Fibroblast of skin of left quadriceps (primary cell): ENCODE measurements at regions not wholly inside any gene's neighbourhood (a gene's known extent, or its start where the extent isn't known, plus 50 kb on each side); places are given as distances from the start of the nearest gene placed in this dataset.

Experiments
- DNase-seq, 2 experiments: peaks; one replicate each; pipeline ENCODE4 v3.0.0-alpha.2; 2013; ENCODE audit warnings: low read depth in 2 of 2

DNA sequence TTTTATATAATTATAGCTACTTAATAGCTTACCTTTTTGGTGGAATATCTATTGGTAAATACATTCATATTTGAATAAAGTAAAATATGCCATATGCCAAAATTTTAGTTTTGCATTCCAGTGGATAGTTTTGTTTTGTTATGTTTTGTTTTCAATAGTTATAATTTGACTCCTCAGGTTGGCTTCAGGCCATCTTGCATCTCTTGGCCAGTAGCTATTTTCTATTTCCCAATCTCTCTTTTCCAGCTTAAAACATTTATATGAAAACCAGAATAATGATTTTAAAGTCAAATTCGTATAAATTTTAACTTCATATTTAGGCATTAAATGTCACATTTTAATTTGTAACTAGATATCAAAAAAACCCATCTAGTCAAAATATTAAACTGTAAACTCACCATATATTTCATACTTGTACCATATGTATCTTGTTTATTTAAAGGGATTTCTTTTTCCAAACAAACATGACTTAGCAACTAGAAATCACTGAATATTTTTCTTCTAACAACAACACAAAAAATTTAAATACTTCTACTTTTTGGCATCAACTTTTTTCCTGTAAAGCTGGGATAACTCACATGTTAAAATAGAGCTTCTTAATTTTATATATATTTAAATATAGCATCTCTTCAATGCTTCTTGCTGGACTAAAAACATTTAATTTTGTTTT, 1209.6 kb downstream of the PCDH7 start:
- DNase-seq: no peak

DNA sequence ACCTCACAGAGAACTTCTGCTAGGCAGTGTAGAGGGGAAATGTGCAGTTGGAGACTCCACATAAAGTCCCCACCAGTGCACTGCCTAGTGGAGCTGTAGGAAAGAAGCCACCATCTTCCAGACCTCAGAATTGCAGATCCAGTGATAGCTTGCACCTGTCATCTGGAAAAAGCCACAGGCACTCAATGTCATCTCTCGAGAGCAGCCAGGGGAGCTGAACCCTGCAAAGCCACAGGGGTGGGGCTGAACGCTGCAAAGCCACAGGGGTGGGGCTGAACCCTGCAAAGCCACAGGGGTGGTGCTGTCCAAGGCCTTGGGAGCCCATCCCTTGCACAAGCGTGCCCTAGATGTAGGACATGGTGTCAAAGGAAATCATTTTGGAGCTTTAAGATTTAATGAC, 1226.3 kb downstream of the PCDH7 start:
- DNase-seq: no peak

DNA sequence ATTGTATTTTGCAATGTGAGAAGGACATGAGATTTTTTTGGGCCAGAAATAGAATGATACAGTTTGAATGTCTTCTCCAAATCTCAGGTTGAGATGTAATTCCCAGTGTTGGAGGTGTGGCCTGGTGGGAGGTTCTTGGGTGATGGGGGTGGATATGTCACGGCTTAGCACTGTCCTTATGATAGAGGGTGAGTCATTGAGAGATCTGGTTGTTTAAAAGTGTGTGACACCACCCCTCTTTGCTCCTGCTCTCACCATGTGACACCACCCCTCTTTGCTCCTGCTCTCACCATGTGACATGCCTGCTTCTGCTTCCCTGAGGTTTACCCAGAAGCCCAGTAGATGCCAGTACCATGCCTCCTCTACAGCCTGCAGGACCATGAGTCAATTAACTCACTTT, 1226.9 kb downstream of the PCDH7 start:
- DNase-seq: no peak

DNA sequence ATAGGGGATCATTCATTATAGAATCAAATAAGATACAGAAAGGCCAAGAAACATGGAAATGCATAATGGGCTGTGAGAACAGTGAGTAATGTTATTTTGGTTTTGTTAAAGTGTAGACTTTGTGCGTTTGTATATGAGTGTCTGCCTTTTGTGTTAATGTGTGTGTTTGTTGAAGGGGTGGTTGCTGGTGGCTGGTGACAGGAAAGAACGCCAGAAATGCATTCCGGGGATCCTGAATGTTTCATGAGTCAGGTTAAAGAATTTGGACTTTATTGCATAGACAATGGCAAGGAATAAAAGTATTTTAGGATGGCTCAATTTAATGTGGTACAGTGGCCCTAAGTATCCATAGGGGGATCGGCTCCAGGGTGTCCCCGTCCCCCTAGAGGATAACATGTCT, 1228.9 kb downstream of the PCDH7 start:
- DNase-seq: no peak

DNA sequence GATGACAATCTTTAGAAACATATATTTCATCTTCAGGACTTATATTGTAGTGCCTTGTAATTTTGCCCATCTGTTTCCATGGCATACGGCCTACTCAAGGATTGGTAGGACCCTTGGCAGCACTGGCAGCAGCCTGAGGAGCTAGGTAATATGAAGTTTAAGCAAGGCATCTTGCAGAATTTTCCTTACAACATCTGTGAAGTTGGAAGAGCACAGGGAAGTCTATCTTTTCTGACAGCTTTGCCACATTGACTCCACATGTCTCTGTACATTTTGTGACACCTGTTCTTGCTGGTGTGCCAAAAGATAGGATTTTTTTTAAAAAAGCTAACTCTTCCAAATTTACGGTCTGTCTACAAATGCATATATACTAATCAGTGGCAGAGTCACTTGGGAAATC, 1235.2 kb downstream of the PCDH7 start:
- no peak for DNase-seq

DNA sequence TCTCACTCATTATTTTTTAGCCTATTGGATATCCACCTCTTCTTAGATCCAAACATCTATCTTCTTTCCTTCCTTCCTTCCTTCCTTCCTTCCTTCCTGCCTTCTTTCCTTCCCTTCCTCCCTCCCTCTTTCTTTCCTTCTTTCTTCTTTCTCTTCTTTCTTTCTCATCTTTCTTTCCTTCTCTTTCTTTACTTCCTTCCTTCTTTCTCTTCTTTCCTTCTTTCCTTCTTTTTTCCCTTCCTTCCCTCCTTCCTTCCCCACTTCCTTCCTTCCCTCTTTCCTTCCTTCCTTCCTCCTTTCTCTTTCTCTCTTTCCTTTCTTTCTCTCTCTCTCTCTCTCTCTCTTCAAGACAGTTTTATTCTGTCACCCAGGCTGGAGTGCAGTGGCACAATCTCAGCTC, 1239.8 kb downstream of the PCDH7 start:
- no peak for DNase-seq

DNA sequence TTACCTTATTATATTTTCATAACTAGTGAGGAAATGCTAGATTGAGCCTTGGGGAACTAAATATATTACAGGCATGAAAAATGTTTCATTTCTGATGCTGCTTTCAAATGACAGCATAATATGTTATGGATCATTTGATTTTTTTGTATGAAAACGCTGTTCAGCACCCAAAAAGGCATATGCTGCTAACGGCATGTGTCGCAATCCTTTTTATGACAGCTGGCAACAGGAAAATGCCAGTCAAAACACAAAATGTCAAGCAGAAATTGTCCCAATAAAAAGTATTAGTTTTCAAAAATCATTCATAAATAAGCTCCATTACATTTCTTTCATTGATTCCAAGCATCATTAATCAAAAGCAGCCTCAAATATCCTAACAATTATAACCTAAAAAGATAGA, 1244.5 kb downstream of the PCDH7 start:
- DNase-seq: no peak

DNA sequence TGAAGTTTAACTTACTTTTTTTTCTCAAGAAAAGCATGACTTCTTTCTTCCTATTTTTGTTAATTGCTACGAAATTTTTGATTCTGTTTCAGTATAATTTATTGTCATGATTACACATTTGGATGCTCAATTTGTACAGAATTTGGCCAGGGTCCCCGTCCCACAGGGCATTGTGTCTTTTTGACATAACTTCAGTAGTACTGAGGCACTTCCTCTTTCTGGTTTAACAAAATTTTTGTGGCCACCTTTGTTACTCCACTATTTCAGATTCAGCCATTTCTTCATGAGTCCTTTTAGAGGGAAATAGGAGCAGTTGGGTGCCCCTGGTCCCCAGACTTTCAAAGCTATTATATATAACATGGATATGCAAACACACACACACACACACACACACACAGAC, 1248.7 kb downstream of the PCDH7 start:
- no peak for DNase-seq

DNA sequence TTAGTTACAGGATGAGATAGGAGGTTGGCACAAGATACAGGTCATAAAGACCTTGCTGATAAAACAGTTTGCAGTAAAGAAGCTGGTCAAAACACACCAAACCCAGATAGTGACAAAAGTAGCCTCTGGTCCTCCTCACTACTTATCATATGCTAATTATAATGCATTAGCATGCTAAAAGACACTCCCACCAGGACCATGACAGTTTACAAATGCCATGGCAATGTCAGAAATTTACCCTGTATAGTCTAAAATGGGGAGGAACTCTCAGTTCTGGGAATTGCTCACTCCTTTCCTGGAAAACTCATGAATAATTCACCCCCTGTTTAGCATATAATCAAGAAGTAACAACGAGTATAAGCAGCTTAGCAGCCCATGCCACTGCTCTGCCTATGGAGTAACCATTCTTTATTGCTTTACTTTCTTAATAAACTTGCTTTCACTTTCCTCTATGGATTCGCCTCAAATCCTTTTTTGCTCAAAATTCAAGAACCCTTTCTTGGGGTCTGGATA, 1254.4 kb downstream of the PCDH7 start:
- no peak for DNase-seq

DNA sequence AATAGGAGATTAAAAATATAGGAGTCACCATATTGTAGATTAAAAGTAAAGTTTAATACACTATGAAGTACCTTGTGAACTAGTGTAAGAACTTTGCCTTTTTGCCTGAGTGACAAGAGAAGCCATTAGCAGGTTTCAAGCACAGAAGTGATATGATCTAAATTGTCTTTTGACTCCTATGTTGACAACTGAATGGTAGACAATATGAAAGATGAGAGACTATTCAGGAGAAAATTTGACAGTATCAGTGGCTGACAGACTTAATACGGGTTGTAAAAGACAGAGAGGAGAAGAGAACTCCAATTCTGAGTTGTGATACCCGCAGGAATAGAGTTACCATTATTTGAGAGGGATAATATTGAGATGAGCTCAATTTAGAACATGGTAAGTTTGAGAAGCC, 1259.8 kb downstream of the PCDH7 start:
- no peak for DNase-seq

DNA sequence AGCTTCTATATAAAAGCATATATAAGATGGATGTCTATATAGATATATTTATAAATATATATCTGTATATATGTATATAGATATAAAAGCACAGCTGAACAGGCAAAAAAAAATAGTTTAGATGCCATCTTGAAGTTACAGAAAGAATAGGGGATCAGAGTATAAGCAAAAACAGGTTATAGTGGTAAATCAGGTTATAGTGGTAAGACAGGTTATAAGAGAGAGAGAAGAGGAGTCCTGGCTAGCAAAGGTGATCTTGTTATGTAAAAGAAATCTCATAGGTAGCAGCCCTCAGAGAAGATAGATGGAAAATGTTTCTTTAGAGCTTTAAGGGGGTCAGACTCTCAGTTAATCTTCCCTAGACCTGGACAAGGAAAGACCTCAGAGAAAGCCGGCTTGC, 1263.1 kb downstream of the PCDH7 start:
- DNase-seq: no peak

DNA sequence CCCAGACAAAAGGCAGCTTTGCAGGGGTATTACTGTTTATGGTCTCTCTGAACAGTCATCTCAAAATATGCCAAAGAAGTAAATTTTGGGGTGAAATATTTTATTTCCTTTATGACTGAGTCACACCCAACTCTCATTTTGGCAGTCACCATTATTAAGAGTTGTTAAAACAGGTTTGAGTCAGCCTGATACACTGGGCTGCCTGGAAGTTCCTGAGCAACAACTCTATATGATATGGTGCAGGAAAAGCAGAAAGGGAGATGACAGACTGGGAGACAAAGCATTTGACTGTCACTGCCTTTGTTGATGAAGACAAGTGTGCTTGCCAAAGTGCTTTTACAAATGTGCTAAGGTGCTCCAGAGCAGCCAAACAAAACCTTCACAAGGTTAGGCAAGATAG, 1263.5 kb downstream of the PCDH7 start:
- DNase-seq: no peak

DNA sequence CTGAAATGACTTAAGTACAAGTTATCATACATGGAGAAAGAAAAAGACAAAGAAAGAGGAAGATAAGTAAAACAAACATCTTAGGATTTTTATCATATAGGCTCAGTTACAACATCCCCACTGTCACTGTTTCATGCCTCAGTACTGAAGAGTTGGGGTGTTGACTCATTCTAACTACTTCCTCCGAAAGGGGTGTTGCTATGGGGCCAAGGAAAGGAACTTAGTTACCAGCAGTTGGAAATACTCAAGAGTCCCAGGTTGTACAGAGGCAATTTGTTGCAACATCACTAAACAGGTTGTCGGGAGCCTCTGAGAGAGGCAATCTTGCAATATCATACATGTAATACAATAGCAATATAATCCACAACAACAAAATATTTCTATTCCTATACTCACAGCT, 1264.7 kb downstream of the PCDH7 start:
- DNase-seq: no peak

DNA sequence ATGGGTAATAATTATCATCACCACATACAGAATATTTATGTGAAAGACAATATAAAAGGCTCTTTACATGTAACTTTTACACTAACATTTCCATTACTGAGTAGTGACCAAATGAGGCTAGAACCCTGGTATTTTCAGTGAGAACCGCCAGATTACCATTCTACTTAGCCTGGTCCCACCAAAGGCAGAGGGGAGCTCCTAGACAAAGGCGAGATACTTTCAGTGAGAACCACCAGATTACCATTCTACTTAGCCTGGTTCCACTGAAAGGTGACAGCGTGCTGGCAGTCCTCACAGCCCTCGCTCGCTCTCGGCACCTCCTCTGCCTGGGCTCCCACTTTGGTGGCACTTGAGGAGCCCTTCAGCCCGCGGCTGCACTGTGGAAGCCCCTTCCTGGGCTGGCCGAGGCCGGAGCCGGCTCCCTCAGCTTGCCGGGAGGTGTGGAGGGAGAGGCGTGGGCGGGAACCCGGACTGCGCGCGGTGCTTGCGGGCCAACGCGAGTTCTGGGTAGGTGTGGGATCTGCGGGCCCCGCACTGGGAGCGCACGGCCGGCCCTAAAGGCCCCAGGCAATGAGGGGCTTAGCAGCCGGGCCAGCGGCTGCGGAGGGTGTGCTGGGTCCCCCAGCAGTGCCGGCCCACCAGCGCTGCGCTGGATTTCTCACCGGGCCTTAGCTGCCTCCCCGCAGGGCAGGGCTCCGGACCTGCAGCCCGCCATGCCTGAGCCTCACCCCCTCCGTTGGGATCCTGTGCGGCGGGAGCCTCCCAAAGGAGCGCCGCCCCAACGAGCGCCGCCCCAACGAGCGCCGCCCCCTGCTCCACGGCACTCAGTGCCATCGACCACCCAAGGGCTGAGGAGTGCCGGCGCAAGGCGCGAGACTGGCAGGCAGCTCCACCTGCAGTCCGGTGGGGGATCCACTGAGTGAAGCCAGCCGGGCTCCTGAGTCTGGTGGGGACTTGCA, 1276.1 kb downstream of the PCDH7 start:
- DNase-seq: no peak

DNA sequence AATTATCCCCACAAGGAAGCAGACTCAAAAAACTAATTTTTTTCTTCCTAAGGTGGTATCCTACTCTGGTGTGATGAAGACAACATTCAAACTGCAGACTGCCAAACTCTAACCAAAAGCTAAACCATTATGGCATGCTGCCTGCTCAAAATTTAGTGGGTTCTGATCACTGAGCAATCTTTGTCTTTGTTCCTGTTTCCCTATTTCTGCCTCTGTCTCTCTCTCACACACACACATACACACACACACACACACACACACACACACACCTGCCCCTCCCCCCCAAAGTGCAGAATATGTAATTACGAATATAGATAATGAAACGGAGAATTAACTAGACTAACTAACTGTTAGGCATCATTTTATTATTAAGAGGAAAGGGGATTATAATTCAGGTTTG, 1278.6 kb downstream of the PCDH7 start:
- no peak for DNase-seq

DNA sequence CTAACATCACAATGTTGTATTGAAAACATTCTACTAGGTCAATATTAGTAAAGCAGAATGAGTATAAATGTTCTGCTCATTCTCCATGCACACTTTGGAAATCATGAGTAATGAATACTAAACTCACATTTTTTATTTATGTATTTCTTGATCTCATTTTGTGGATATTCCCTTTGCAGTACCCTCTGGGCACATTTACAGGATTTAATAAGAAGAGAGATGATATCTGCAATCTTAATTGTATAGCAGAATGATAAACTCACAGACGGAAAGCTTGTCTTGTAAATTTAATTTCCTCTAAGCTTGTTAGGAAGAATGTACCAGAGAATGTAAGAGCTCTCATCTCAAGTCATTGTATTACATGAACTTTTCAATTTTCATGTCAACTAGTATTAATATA, 1279.7 kb downstream of the PCDH7 start:
- no peak for DNase-seq

DNA sequence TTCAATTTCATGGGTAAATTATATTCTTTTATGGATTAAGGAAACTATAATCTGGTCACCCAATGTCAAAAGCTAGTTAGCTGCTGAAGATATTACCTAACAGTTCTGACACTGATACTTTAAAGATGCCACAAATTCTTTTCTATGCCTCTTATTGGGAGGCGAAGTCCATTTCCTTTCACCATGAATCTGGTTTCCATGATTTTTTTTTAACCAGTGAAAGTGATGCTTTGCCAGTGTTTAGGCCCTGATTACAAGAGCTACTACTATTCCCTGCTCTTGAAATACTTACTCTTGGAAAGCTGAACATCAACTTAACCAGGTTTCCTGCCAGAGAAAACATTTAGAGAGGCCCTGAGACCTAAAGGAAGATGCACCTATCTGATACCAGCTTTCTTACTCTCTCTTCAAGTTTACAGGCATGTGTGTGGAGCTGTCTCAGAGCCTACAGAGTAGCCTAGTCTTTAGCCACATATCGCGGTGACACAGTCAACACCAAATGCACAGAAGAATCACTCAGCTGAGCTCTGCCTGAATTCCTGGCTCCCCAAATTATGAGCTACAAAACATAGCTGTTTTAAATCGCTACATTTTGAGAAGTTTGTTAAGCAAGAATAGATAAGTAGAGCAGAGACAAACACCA, 1280.8 kb downstream of the PCDH7 start:
- DNase-seq: no peak

DNA sequence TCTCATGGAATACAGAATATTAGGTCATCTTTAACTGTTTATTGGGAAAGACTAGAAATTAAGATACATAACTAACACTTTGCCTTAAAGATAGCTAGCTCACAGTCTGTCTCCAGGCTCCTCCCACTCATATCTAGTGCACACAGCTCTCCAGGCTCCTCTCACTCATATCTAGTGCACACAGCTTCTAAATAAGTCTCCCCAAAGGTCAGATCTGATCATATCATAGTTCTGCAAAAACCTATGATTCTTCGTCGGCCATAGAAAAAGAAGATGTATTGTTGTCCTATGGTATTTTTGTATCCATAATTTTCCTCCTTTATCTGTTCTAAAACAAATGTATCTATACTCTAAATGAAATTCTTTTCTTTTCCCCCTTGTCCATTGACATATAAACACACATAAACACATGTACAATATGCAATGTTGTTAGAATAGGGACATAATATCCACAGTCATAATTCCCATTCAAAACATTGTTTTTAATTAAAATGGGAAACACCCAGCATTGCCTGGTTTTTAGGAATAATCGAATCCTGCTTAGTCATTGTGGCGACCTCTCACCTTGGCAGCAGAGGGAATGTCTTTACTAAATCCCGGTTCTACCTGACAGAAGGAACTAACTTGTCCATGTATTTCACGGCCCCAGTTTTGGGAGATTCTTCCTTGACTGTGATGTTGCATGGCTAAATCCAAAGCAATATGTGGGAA, 1282.0 kb downstream of the PCDH7 start:
- no peak for DNase-seq

DNA sequence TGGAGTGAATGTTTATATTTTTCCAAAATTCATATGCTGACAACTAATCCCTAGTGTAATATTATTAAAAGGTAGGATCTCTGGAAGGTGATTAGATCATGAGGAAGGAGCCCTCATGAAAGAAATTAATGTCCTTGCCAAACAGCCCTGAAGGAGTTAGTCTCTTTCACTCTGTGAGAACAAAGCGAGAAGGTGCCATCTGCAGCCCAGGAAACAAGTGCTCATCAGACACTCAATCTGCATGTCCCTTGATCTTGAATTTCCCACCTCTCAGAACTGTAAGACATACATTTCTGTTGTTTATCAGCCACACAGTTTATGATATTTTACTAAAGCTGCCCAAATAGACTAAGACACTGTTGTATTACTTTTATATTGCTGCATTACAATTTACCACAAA, 1283.4 kb downstream of the PCDH7 start:
- no peak for DNase-seq

DNA sequence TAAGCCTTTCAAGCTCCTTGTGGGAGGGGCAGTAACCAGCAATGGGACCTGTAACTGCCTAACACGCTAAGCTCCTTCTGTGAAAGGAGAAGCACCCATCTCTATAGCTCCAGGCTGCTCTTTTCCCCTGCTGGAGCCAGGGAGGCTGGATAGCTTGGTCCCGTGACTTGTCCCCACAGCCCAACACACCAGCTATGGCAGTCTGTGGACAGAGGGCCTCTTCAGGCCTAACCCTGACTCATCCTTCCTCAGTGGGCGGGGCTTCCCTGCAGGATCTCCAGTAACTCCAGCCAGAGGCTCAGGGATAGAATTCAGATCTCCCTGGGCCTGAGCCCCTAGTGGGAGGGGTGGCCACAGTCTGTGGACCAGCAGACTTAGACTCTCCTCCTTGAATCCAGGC, 1290.1 kb downstream of the PCDH7 start:
- no peak for DNase-seq

DNA sequence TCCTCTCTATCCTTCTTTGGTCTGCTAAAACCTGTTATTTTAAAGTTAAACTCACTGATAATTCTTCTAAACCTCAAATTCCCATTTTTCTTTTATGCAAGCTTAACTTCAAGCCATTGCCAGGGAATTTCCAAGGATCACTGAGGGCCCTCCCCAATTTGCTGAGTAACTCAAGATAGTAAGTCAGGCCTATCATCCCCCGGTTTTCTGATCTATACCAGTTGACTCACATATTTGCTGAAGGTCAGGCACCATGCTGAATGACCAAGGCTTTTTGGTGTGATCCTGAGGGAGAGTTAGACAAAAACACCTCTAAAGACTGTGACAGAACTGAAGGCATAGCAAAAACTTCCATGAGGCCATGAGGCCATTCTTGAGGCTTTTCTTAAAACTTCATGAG, 1301.9 kb downstream of the PCDH7 start:
- DNase-seq: no peak
